ENCODE measurements at regions not wholly inside any gene's neighbourhood (a gene's known extent, or its start where the extent isn't known, plus 50 kb on each side); places are given as distances from the start of the nearest gene placed in this dataset.

DNA sequence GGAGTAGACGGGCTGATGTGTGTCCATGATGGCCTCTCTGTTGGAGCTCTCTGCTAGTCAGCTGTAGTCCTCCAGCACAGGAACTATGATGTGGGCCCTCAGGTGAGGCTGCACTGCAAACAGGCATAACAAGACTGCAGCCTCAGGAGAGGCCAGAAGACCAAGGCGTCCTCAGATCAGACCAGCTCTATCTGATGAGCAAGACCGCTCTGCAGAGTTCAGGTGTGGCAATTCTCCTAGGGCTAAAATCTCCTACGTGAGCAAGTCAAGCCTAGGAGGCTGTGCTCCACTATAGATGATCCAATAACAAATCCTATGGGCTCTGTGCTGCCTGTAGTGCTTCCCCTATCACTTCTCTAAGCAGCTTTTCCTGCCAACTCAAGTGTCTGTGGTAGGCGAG is 633.4 kb upstream of the SYNCRIP start:
- TF ChIP-seq, protein P1, sequence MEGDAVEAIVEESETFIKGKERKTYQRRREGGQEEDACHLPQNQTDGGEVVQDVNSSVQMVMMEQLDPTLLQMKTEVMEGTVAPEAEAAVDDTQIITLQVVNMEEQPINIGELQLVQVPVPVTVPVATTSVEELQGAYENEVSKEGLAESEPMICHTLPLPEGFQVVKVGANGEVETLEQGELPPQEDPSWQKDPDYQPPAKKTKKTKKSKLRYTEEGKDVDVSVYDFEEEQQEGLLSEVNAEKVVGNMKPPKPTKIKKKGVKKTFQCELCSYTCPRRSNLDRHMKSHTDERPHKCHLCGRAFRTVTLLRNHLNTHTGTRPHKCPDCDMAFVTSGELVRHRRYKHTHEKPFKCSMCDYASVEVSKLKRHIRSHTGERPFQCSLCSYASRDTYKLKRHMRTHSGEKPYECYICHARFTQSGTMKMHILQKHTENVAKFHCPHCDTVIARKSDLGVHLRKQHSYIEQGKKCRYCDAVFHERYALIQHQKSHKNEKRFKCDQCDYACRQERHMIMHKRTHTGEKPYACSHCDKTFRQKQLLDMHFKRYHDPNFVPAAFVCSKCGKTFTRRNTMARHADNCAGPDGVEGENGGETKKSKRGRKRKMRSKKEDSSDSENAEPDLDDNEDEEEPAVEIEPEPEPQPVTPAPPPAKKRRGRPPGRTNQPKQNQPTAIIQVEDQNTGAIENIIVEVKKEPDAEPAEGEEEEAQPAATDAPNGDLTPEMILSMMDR (conservative IDR thresholded peaks at IDR 0.05; ENCODE audit: low read depth, low read length) = no peak
- TF ChIP-seq EZH2 (IDR thresholded peaks at IDR 0.05; ENCODE audit: low read length, unreplicated experiment) = no peak
- no peak for TF ChIP-seq EZH2phosphoT487 (IDR thresholded peaks at IDR 0.05; ENCODE audit: borderline replicate concordance, low read length)

Data from PC-3 (cell line).